GM13976 (cell line): ENCODE measurements at regions not wholly inside any gene's neighbourhood (a gene's known extent, or its start where the extent isn't known, plus 50 kb on each side); places are given as distances from the start of the nearest gene placed in this dataset.

Experiments
- DNase-seq: peaks from one replicate; pipeline ENCODE4 v3.0.0; 2012; ENCODE audit warnings: low spot score
- in situ Hi-C: fragments of 300-500 bp; cut with MboI; formaldehyde crosslinking; loops from one replicate; pipeline ENCODE4 v1.12.0; 2022; ENCODE audit warnings: low sequenced_read_pairs, mixed read lengths, inconsistent platforms; ENCODE audit not compliant: unreplicated experiment
- TF ChIP-seq, protein P1 (sequence below): IDR thresholded peaks from 2 replicates; pipeline ENCODE4 v1.5.1; 2012; ENCODE audit warnings: borderline replicate concordance, mild to moderate bottlenecking; ENCODE audit not compliant: insufficient read depth; ENCODE audit errors: extremely low read depth, missing control alignments, control extremely low read depth

DNA sequence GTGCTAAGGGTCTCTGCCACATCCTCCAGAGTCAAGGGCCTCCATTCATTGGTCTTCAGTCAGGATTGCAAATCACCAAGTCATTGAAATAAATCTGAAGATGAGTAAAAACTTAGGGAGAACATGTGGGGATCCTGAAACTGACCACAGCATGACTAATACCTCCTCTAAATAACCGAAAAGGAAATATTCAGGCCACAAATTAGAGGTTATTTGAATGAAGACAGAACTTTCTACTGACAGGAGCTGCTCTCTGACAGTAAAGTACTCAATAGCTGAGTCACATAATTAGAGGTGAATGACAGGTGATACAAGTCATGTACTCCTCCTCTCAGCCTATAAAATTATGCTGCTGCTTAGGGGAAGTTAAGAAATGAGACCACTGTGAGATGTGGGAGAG lies 240.2 kb upstream of the F9 start:
- in situ Hi-C loops = no loop called here
- peak; percentile 4 for DNase-seq
- TF ChIP-seq, protein P1, sequence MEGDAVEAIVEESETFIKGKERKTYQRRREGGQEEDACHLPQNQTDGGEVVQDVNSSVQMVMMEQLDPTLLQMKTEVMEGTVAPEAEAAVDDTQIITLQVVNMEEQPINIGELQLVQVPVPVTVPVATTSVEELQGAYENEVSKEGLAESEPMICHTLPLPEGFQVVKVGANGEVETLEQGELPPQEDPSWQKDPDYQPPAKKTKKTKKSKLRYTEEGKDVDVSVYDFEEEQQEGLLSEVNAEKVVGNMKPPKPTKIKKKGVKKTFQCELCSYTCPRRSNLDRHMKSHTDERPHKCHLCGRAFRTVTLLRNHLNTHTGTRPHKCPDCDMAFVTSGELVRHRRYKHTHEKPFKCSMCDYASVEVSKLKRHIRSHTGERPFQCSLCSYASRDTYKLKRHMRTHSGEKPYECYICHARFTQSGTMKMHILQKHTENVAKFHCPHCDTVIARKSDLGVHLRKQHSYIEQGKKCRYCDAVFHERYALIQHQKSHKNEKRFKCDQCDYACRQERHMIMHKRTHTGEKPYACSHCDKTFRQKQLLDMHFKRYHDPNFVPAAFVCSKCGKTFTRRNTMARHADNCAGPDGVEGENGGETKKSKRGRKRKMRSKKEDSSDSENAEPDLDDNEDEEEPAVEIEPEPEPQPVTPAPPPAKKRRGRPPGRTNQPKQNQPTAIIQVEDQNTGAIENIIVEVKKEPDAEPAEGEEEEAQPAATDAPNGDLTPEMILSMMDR = no peak

DNA sequence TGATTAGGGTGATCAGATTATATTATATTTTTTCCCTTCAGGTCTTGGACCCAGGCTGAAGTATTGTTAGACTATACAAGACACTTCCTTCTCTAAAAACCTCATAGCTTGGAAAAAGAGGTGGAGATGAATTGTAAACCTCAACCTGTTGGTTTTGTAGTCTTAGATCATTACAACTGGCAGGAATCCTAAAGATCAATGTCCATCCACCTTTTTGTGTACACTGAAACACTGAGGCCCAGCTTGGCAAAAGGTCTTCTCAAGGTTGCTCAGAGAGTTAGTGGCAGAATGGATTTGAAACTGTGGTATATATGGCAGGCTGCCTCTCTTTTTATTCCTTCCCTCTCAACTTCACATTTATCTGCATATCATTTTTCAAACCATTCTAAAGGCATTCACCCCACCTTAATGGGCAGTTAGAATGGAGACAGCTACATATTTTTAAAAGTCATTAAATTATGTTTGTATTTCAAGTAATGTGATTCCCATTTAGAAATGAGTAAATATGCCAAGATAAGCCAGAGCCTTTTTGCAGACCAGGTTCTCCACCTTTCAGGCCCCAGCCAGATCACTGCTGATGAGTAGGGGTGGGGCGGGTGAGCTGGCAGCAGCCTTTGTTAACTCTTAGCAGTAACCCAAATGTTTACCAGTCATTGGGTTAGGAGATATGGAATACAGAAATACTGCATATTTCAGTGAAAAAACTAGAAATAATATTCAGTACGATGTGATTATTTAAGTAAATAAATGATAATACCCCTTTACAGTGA lies 243.2 kb upstream of the F9 start:
- in situ Hi-C loops = no loop called here
- DNase-seq = no peak
- TF ChIP-seq, protein P1 = no peak

DNA sequence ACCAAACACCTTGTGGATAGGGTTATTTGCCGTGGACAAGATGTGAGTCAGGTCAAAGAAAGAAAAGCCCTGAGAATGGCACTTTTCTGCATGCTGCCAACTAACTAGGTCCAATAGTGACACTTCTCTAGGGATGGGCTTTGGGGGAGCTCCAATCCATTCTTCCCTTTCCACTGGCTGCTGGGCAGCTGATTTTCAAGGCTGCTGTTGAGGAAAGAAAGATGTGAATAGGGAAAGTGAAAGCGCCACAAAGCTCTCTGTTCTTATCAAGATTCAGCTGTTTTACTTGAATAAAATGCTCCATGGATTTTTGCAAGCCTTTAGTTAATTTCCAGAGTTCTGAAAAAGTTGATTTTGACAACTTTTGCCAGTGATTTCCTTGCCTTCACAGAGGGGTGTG lies 244.2 kb upstream of the F9 start:
- in situ Hi-C loops = no loop called here
- TF ChIP-seq, protein P1 = no peak
- no peak for DNase-seq

DNA sequence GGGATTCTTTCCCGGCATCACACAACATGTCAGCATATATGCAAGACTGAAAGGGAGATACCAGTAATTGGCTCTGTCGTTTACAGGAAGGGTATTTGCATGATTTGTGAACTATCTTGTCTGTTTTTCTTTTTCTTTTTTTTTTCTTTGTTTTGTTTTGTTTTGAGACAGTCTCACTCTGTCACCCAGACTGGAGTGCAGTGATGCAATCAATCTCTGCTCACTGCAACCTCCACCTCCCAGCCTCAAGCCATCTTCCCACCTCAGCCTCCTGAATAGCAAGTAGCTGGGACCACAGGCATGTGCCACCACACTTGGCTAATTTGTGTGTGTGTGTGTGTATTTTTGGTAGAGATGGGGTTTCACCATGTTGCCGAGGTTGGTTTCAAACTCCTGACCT lies 262.7 kb upstream of the F9 start:
- no peak for DNase-seq
- in situ Hi-C loops = no loop called here
- TF ChIP-seq, protein P1 = no peak

DNA sequence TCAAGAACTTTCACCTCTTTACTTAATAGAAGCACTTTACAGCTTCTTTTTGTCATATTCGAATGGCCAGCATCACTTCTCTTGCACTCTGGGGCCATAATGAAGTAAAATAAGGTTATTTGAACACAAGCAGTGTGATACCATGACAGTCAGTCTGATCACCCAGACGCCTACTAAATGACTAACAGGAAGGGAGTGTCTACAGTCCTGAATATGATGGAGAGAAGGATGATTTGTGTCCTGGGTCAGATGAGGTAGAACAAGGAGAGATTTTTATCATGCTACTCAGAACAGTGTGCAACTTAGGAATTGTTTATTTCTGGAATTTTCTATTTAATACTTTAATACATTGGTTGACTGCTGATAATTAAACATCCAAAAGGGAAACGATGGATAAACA lies 284.2 kb upstream of the F9 start:
- no peak for DNase-seq
- TF ChIP-seq, protein P1 = no peak
- in situ Hi-C loops = no loop called here

DNA sequence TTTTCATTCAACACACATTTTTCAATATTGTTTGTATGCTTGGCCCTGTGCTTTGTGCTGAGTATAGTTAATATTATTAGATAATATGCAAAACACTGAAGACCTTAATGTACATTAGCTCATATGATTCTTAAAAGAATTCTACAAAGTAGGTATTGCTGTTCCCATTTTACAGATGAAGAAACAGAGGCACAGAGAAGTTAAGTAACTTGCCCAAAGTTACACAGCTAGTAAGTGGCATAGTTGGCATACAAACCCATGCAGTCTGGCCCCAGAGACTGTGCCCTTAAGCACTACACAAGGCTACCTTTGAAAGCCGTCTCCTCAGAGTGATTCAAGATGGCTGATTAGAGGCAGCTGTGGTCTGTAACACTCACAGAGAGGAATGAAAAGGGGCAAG lies 293.4 kb upstream of the F9 start:
- TF ChIP-seq, protein P1 = no peak
- DNase-seq = no peak
- in situ Hi-C loops = no loop called here
